Common myeloid progenitor, CD34-positive (primary cell): ENCODE measurements at regions not wholly inside any gene's neighbourhood (a gene's known extent, or its start where the extent isn't known, plus 50 kb on each side); places are given as distances from the start of the nearest gene placed in this dataset.
"Not testable (repeated sequence)": the region's sequence is repeated elsewhere in the genome, so short reads cannot be mapped to it uniquely, and the experiment has no call there.

Source experiments
- CTCF ChIA-PET: fragments of 350-600 bp; sonication (Branson Sonifier 250); formaldehyde crosslinking; loops from one replicate; lab custom pipeline; 2021; ENCODE audit warnings: antibody characterized with exemption; lab: Charles Lee
- POLR2A ChIA-PET: fragments of 350-600 bp; sonication (Branson Sonifier 250); formaldehyde crosslinking; loops from one replicate; lab custom pipeline; 2021; ENCODE audit warnings: antibody characterized with exemption; lab: Charles Lee
- DNase-seq, 3 donors: peaks; one replicate each; pipeline versions ENCODE4 v3.0.0 to v3.0.0-alpha.2; 2013
- H3K27ac ChIP-seq, 2 experiments: 1 replicate in 1 of 2; 2 replicates in 1 of 2; pipeline ENCODE4 v1.7.0; 2013; ENCODE audit warnings: inconsistent platforms in 2 of 2, low read length in 2 of 2, mild to moderate bottlenecking in 2 of 2, low read depth in 1 of 2, moderate library complexity in 1 of 2; ENCODE audit not compliant: severe bottlenecking in 2 of 2, insufficient read depth in 1 of 2, poor library complexity in 1 of 2
- H3K27me3 ChIP-seq, 5 experiments: replicated peaks in 2 of 5; 1 replicate in 3 of 5; 2 replicates in 2 of 5; pipeline versions ENCODE4 v1.6.1 to v1.7.0; 2013; ENCODE audit warnings: low read length in 4 of 5, mild to moderate bottlenecking in 2 of 5, moderate library complexity in 2 of 5, inconsistent platforms in 1 of 5; ENCODE audit not compliant: insufficient read depth in 5 of 5, control insufficient read depth in 4 of 5
- H3K36me3 ChIP-seq, 4 experiments: 1 replicate in 2 of 4; 2 replicates in 2 of 4; pipeline versions ENCODE4 v1.6.1 to v1.7.0; 2013; ENCODE audit warnings: low read length in 3 of 4, control low read depth in 1 of 4, mild to moderate bottlenecking in 1 of 4; ENCODE audit not compliant: control insufficient read depth in 4 of 4, insufficient read depth in 4 of 4
- H3K4me1 ChIP-seq, 4 experiments: 1 replicate in 3 of 4; 2 replicates in 1 of 4; pipeline versions ENCODE4 v1.6.1 to v1.7.1; 2013; ENCODE audit warnings: low read length in 3 of 4, mild to moderate bottlenecking in 3 of 4, control low read depth in 1 of 4, inconsistent platforms in 1 of 4, moderate library complexity in 1 of 4; ENCODE audit not compliant: control insufficient read depth in 4 of 4, insufficient read depth in 4 of 4; ENCODE audit errors: control extremely low read depth in 1 of 4
- H3K4me3 ChIP-seq, 7 experiments: 1 replicate in 4 of 7; 2 replicates in 3 of 7; pipeline versions ENCODE4 v1.5.1 to v1.7.0; 2013; ENCODE audit warnings: mild to moderate bottlenecking in 7 of 7, low read length in 6 of 7, moderate library complexity in 6 of 7, inconsistent platforms in 2 of 7, low read depth in 2 of 7, control low read depth in 1 of 7; ENCODE audit not compliant: insufficient read depth in 4 of 7, control insufficient read depth in 1 of 7; ENCODE audit errors: extremely low read depth in 1 of 7
- H3K9me3 ChIP-seq, 5 experiments: 1 replicate in 4 of 5; 2 replicates in 1 of 5; pipeline versions ENCODE4 v1.6.1 to v1.7.1; 2013; ENCODE audit warnings: low read length in 4 of 5, mild to moderate bottlenecking in 2 of 5, inconsistent platforms in 1 of 5, low read depth in 1 of 5, moderate library complexity in 1 of 5; ENCODE audit not compliant: control insufficient read depth in 4 of 5, insufficient read depth in 2 of 5; ENCODE audit errors: control extremely low read depth in 1 of 5
- WGBS: methylation state at CpG from one replicate; pipeline ENCODE4 v1.1.5; 2013; ENCODE audit not compliant: insufficient coverage; 5-methylcytosine and 5-hydroxymethylcytosine counted together

DNA sequence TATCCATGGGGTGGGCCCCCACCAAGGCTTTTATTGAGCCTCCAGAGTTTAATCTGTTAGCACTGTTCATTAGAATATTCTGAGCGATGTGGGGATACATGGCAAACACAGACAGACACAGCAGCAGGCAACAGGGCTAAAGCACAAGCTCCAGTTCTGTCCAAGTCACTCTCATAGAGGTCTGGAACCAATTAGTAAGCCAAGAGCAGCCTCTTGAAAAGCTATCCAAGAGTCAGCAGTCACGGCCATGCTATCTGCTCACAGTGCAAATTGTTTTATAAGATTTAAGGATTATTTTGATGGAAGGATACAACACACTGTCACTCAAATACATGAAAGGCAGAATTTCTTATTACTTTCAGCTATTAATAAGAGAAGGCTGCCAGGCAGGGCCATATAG is 86.4 kb upstream of the DGKB start:
- Histone ChIP-seq H3K36me3 (no peaks in the 10 kb centered on the region), H3K9me3 (peaks cover 0 to 2% (median 0%) of the 10 kb centered on the region in 5 experiments), H3K27ac (no peak overlapping the region), H3K4me1 (no peaks in the 10 kb centered on the region), H3K4me3 (no peak overlapping the region), H3K27me3 (no peaks in the 10 kb centered on the region)
- no peak for DNase-seq
- ChIA-PET CTCF (no interaction called here), POLR2A (no interaction called here)
- 100% methylated on average over 1 of the region's 2 CpGs for WGBS

DNA sequence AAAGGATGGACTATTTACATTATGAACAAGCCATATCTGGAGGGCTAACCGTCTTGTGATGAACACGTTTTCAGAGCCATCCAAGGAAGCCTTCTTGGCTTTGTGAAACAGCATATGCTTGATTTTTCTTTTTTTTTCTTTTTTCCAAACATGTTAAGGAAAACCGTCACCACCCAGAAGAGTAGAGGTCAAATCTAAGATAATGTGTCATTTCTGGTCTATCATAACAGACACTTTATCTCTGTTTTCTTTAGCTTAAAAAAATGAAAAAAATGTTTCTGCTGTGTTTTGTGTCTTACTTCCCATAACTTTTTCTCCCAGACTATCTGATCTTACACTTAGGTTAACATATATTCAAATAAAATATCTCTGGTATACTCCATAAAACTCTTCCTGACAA is 76.1 kb upstream of the DGKB start:
- Histone ChIP-seq H3K27ac (no peak overlapping the region), H3K9me3 (no peaks in the 10 kb centered on the region), H3K27me3 (no peaks in the 10 kb centered on the region), H3K36me3 (no peaks in the 10 kb centered on the region), H3K4me3 (no peak overlapping the region), H3K4me1 (no peaks in the 10 kb centered on the region)
- WGBS, result 90% methylated on average over 2 of the region's 3 CpGs
- ChIA-PET POLR2A (no interaction called here), CTCF (no interaction called here)
- DNase-seq, result no peak

- CTCF ChIA-PET, result no interaction called here
- Histone ChIP-seq H3K27me3 (no peaks in the 10 kb centered on the region), H3K27ac (no peak overlapping the region), H3K4me3 (no peak overlapping the region), H3K4me1 (no peaks in the 10 kb centered on the region), H3K9me3 (no peaks in the 10 kb centered on the region), H3K36me3 (no peaks in the 10 kb centered on the region)
- 100% methylated on average over 2 of the region's 5 CpGs for WGBS
- no peak for DNase-seq
- POLR2A ChIA-PET, result no interaction called here
These were observed 72.1 kb upstream of the DGKB start for GRCh38 chr7:14974688-14975087.

GRCh38 chr7:14973712-14974428 is 71.3 kb upstream of the DGKB start:
- H3K27ac ChIP-seq, result no peak overlapping the region
- no peaks in the 10 kb centered on the region for H3K27me3 ChIP-seq
- H3K36me3 ChIP-seq, result no peaks in the 10 kb centered on the region
- no peak overlapping the region for H3K4me3 ChIP-seq
- WGBS, result no CpG with 5 or more reads among the region's 3 CpGs
- no peaks in the 10 kb centered on the region for H3K9me3 ChIP-seq
- no peaks in the 10 kb centered on the region for H3K4me1 ChIP-seq
- CTCF ChIA-PET, result no interaction called here
- POLR2A ChIA-PET, result no interaction called here
- DNase-seq, result no peak

DNA sequence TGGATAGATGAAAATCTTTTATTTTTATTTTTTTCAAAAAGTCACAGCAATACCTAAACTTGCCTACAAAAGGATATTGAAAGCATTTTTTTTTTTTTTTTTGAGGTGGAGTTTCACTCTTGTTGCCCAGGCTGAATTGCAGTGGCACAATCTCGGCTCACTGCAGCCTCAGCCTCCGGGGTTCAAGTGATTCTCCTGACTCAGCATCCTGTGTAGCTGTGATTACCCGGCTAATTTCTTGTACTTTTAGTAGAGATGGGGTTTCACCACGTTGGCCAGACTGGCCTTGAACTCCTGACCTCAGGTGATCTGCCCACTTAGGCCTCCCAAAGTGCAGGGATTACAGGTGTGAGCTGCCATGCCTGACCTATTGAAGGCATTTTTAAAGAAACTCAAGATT is 69.1 kb upstream of the DGKB start:
- H3K4me1 ChIP-seq, H3K27me3 ChIP-seq, H3K36me3 ChIP-seq, CTCF ChIA-PET, H3K9me3 ChIP-seq, H3K4me3 ChIP-seq, H3K27ac ChIP-seq, POLR2A ChIA-PET, DNase-seq: not testable (repeated sequence)
- WGBS, result 60% methylated on average over 2 of the region's 4 CpGs

GRCh38 chr7:14967376-14967775 is 64.8 kb upstream of the DGKB start:
- POLR2A ChIA-PET, H3K27me3 ChIP-seq, H3K9me3 ChIP-seq, H3K4me1 ChIP-seq, H3K27ac ChIP-seq, CTCF ChIA-PET, DNase-seq, H3K36me3 ChIP-seq, H3K4me3 ChIP-seq: not testable (repeated sequence)
- WGBS, result 100% methylated on average over 3 of the region's 8 CpGs

GRCh38 chr7:14962778-14963177 is 60.2 kb upstream of the DGKB start:
- Histone ChIP-seq H3K27me3 (no peaks in the 10 kb centered on the region), H3K4me1 (no peaks in the 10 kb centered on the region), H3K27ac (no peak overlapping the region), H3K9me3 (no peaks in the 10 kb centered on the region), H3K36me3 (no peaks in the 10 kb centered on the region), H3K4me3 (no peak overlapping the region)
- ChIA-PET POLR2A (no interaction called here), CTCF (no interaction called here)
- WGBS, result 86% methylated on average over 1 of the region's 2 CpGs
- DNase-seq, result no peak
